Activated CD8-positive, alpha-beta memory T cell treated with anti-CD3 and anti-CD28 coated beads, Interleukin-2, amount 10 ng/mL, durations not matched to agents 7 days and 5 days (primary cell): ENCODE measurements at regions not wholly inside any gene's neighbourhood (a gene's known extent, or its start where the extent isn't known, plus 50 kb on each side); places are given as distances from the start of the nearest gene placed in this dataset.
A peak's percentile ranks its signal among the peaks of the same experiment; 100 is the strongest.

ENCODE experiments used
- ATAC-seq: fragments of 150-1000 bp; cut with Tn5 transposase; one replicate; pipeline ENCODE4 v1.10.0; 2021; ENCODE audit warnings: moderate library complexity
- CTCF ChIA-PET: fragments of 350-600 bp; sonication (Branson Sonifier 250); formaldehyde crosslinking; loops from one replicate; lab custom pipeline; 2021; ENCODE audit warnings: antibody characterized with exemption; lab: Charles Lee
- DNase-seq: peaks from one replicate; pipeline ENCODE4 v3.0.0-alpha.2; 2020
- H3K27ac Mint-ChIP-seq: one replicate; pipeline ENCODE4 v1.8.0; 2021; ENCODE audit warnings: mild to moderate bottlenecking, mixed read lengths
- H3K27me3 Mint-ChIP-seq: one replicate; pipeline ENCODE4 v1.8.0; 2021; ENCODE audit warnings: mixed read lengths
- H3K36me3 Mint-ChIP-seq: one replicate; pipeline ENCODE4 v1.8.0; 2021; ENCODE audit warnings: mild to moderate bottlenecking, mixed read lengths
- H3K4me1 Mint-ChIP-seq: one replicate; pipeline ENCODE4 v1.8.0; 2021; ENCODE audit warnings: mixed read lengths
- H3K4me3 Mint-ChIP-seq: one replicate; pipeline ENCODE4 v1.8.0; 2021; ENCODE audit warnings: mild to moderate bottlenecking, moderate library complexity, mixed read lengths
- H3K9me3 Mint-ChIP-seq: one replicate; pipeline ENCODE4 v1.8.0; 2022; ENCODE audit warnings: low read depth, mixed read lengths

DNA sequence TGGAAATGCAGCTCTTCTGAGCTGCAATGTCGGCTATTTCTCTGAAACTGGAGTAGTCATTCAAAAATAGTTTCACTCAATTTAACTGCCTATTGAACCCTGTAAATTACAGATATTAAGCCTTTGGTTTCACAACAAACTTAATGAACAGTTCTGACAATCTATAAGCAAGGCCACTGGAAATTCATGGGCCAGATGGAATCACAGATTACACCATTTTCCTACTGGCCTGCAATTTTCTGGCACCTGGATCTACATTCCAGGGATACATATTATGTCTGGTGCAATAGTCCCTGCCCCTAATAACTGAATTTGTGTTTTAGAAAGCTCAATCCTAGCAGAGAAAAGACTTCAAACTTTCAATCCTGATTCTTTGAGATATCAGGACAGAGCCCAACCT is 551.7 kb downstream of the RNF144A start:
- no peak for DNase-seq
- peaks cover 21% of the 10 kb centered on the region for H3K36me3 Mint-ChIP-seq
- no peaks in the 10 kb centered on the region for H3K27me3 Mint-ChIP-seq
- no peak for ATAC-seq
- peak overlapping the region; percentile 95 for H3K27ac Mint-ChIP-seq
- H3K4me3 Mint-ChIP-seq: no peak overlapping the region
- CTCF ChIA-PET: interaction anchor here (0.9 to 1.3 kb wide), 3 partner anchors 39 to 56 kb away, joined by 3 to 4 read pairs (median 4); no protein-coding TSS in a partner anchor
- peaks cover 53% of the 10 kb centered on the region for H3K4me1 Mint-ChIP-seq
- H3K9me3 Mint-ChIP-seq: peaks cover 8% of the 10 kb centered on the region

GRCh38 chr2:7471185-7471584 is 554.0 kb downstream of the RNF144A start:
- no peak for ATAC-seq
- Mint-ChIP-seq H3K27me3 (no peaks in the 10 kb centered on the region), H3K27ac (no peak overlapping the region), H3K36me3 (peaks cover 19% of the 10 kb centered on the region), H3K4me1 (peaks cover 54% of the 10 kb centered on the region), H3K9me3 (peaks cover 3% of the 10 kb centered on the region), H3K4me3 (no peak overlapping the region)
- CTCF ChIA-PET: no interaction called here
- DNase-seq: no peak

- Mint-ChIP-seq H3K27me3 (no peaks in the 10 kb centered on the region), H3K9me3 (no peaks in the 10 kb centered on the region), H3K27ac (no peak overlapping the region), H3K4me3 (no peak overlapping the region), H3K4me1 (peaks cover 59% of the 10 kb centered on the region), H3K36me3 (peaks cover 15% of the 10 kb centered on the region)
- DNase-seq (no peak), ATAC-seq (no peak)
- CTCF ChIA-PET: interaction anchor here (1.5 kb wide), 1 partner anchor 12 kb away, joined by 4 read pairs; no protein-coding TSS in a partner anchor
These were observed 555.3 kb downstream of the RNF144A start for GRCh38 chr2:7472465-7472864.

GRCh38 chr2:7473135-7473771 is 556.0 kb downstream of the RNF144A start:
- H3K4me1 Mint-ChIP-seq: peaks cover 56% of the 10 kb centered on the region
- peak overlapping the region; percentile 4 for H3K4me3 Mint-ChIP-seq
- ATAC-seq: no peak
- no peaks in the 10 kb centered on the region for H3K27me3 Mint-ChIP-seq
- peaks cover 9% of the 10 kb centered on the region for H3K36me3 Mint-ChIP-seq
- CTCF ChIA-PET: interaction anchor here (1.4 to 1.7 kb wide), 3 partner anchors 11 to 49 kb away, joined by 3 to 4 read pairs (median 4); no protein-coding TSS in a partner anchor
- no peaks in the 10 kb centered on the region for H3K9me3 Mint-ChIP-seq
- H3K27ac Mint-ChIP-seq: no peak overlapping the region
- no peak for DNase-seq

DNA sequence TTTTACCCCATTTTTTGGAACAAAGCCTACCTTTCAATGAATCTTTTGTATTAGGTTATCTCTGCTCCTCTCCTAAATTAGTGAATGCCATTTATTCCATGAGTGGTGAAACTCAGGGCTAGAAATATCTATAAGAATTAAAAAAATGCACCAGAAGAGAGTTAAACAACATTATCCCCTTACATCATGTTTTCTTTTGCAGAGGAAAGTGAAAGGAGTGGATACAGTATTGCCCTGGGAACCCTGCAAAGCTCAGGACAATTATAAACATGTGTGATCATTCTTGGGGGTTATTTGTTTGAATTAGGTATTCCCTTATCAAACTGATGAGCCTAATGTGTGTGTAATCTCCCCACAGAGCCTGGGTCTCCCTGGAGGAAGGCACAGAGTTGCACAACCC is 559.2 kb downstream of the RNF144A start:
- CTCF ChIA-PET: interaction anchor here (1.3 kb wide), 1 partner anchor 49 kb away, joined by 3 read pairs; no protein-coding TSS in a partner anchor
- peaks cover 1% of the 10 kb centered on the region for H3K9me3 Mint-ChIP-seq
- H3K4me3 Mint-ChIP-seq: no peak overlapping the region
- H3K27me3 Mint-ChIP-seq: no peaks in the 10 kb centered on the region
- H3K36me3 Mint-ChIP-seq: peaks cover 14% of the 10 kb centered on the region
- ATAC-seq (no peak), DNase-seq (no peak)
- H3K27ac Mint-ChIP-seq: no peak overlapping the region
- H3K4me1 Mint-ChIP-seq: peaks cover 35% of the 10 kb centered on the region

DNA sequence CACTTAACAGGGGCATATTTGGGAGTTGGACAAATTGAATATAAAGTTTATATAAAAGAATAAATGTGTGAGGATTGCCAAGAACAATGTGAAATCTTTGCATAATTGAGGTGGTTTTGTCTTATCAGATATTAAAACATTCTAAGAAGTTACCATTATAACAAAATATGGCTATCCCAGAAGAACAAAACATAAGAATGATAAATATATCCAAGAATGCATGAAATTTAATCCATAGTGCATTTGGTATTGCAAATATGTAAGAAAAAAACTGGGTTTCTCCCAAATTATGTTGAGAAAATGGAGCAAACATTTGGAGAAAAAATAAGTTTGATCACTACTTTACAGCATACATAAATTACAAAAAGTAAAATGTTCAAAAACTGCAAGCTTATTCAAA is 562.4 kb downstream of the RNF144A start:
- CTCF ChIA-PET: no interaction called here
- H3K27me3 Mint-ChIP-seq: no peaks in the 10 kb centered on the region
- no peak overlapping the region for H3K27ac Mint-ChIP-seq
- H3K4me1 Mint-ChIP-seq: peaks cover 17% of the 10 kb centered on the region
- H3K4me3 Mint-ChIP-seq: no peak overlapping the region
- DNase-seq: no peak
- H3K36me3 Mint-ChIP-seq: peaks cover 29% of the 10 kb centered on the region
- no peak for ATAC-seq
- H3K9me3 Mint-ChIP-seq: peaks cover 3% of the 10 kb centered on the region

GRCh38 chr2:7480431-7480830 is 563.2 kb downstream of the RNF144A start:
- peaks cover 24% of the 10 kb centered on the region for H3K36me3 Mint-ChIP-seq
- H3K27ac Mint-ChIP-seq: no peak overlapping the region
- no peak for ATAC-seq
- no peak overlapping the region for H3K4me3 Mint-ChIP-seq
- no peak for DNase-seq
- peaks cover 15% of the 10 kb centered on the region for H3K4me1 Mint-ChIP-seq
- peaks cover 3% of the 10 kb centered on the region for H3K9me3 Mint-ChIP-seq
- no peaks in the 10 kb centered on the region for H3K27me3 Mint-ChIP-seq
- CTCF ChIA-PET: no interaction called here

- Mint-ChIP-seq H3K36me3 (peaks cover 20% of the 10 kb centered on the region), H3K9me3 (peaks cover 6% of the 10 kb centered on the region), H3K4me3 (no peak overlapping the region), H3K27me3 (no peaks in the 10 kb centered on the region), H3K4me1 (no peaks in the 10 kb centered on the region), H3K27ac (no peak overlapping the region)
- CTCF ChIA-PET: interaction anchor here (0.6 to 1.8 kb wide), 2 partner anchors 13 to 199 kb away, joined by 6 read pairs; no protein-coding TSS in a partner anchor
- ATAC-seq: no peak
- no peak for DNase-seq
These were observed 573.5 kb downstream of the RNF144A start for GRCh38 chr2:7490672-7491071.

DNA sequence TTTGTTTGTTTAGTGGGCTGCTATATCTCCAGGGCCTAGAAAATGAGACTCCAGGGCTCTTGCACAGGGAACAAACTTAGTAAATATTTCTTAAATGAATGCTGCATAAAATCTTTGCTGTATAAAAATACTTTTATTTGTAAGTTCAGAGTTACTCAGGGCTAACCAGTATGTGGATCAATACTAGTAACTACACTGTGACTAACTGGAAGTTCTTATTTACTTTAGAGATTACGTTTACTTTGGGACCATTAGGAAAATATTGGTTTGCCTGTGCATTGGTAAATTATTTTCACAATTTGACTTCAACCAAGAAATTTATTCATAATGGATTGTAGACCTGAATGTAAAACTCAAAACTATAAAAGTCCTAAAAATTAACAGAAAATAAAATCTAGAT is 575.5 kb downstream of the RNF144A start:
- CTCF ChIA-PET: no interaction called here
- peaks cover 6% of the 10 kb centered on the region for H3K9me3 Mint-ChIP-seq
- peaks cover 12% of the 10 kb centered on the region for H3K4me1 Mint-ChIP-seq
- ATAC-seq (no peak), DNase-seq (no peak)
- no peak overlapping the region for H3K27ac Mint-ChIP-seq
- peaks cover 19% of the 10 kb centered on the region for H3K36me3 Mint-ChIP-seq
- H3K27me3 Mint-ChIP-seq: no peaks in the 10 kb centered on the region
- no peak overlapping the region for H3K4me3 Mint-ChIP-seq

- Mint-ChIP-seq H3K9me3 (peaks cover 6% of the 10 kb centered on the region), H3K36me3 (peaks cover 17% of the 10 kb centered on the region), H3K27me3 (no peaks in the 10 kb centered on the region), H3K4me3 (peak overlapping the region; percentile 15), H3K27ac (peak overlapping the region; percentile 61), H3K4me1 (peaks cover 33% of the 10 kb centered on the region)
- CTCF ChIA-PET: no interaction called here
- DNase-seq: peak; percentile 74
- ATAC-seq: peak; percentile 91
These were observed 580.0 kb downstream of the RNF144A start for GRCh38 chr2:7497178-7497577.

DNA sequence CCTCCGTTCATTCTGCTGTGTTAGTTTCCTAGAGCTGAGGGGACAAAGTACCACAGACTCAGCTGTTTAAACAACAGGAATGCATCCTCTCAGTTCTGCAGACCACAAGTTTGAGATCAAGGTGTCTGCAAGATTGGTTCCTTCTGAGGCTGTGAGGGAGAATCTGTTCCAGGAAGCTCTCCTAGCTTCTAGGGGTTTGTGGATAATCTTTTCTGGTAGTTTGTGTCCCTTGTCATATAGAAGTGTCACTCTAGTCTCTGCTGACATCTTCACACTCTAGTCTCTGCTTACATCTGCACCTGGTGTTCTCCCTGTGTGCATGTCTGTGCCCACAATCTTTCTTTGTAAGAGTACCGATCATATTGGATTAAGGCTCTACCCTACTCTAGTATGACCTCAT is 581.8 kb downstream of the RNF144A start:
- DNase-seq: no peak
- H3K4me3 Mint-ChIP-seq: no peak overlapping the region
- ATAC-seq: no peak
- H3K27ac Mint-ChIP-seq: peak overlapping the region; percentile 22
- H3K27me3 Mint-ChIP-seq: no peaks in the 10 kb centered on the region
- CTCF ChIA-PET: no interaction called here
- H3K9me3 Mint-ChIP-seq: no peaks in the 10 kb centered on the region
- peaks cover 33% of the 10 kb centered on the region for H3K4me1 Mint-ChIP-seq
- H3K36me3 Mint-ChIP-seq: peaks cover 10% of the 10 kb centered on the region

DNA sequence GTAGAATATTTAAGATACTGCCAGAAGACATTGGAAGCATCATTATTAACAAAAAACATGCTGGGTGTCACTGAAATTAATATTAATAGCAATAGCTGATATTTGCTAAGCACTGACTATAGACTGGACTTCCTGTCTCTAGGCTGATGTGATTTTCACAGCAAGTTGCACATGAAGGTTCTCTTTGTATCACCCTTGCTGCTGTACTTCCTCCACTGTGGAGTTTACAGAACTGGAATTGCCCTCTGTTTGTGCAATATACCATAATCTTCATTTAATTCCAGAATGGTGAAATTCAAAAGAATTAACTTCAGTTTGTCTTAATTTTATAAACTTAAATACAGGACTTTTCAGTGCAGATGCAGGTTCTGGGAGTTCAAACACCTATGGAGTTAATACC is 585.1 kb downstream of the RNF144A start:
- peaks cover 25% of the 10 kb centered on the region for H3K4me1 Mint-ChIP-seq
- ATAC-seq: no peak
- no peak overlapping the region for H3K27ac Mint-ChIP-seq
- no peak overlapping the region for H3K4me3 Mint-ChIP-seq
- H3K27me3 Mint-ChIP-seq: no peaks in the 10 kb centered on the region
- peaks cover 5% of the 10 kb centered on the region for H3K36me3 Mint-ChIP-seq
- H3K9me3 Mint-ChIP-seq: peaks cover 2% of the 10 kb centered on the region
- DNase-seq: no peak
- CTCF ChIA-PET: no interaction called here

GRCh38 chr2:7508296-7508943 is 591.2 kb downstream of the RNF144A start:
- DNase-seq (no peak), ATAC-seq (no peak)
- H3K27me3 Mint-ChIP-seq: no peaks in the 10 kb centered on the region
- H3K4me3 Mint-ChIP-seq: no peak overlapping the region
- H3K9me3 Mint-ChIP-seq: peaks cover 4% of the 10 kb centered on the region
- no peak overlapping the region for H3K27ac Mint-ChIP-seq
- peaks cover 22% of the 10 kb centered on the region for H3K36me3 Mint-ChIP-seq
- H3K4me1 Mint-ChIP-seq: peaks cover 10% of the 10 kb centered on the region
- CTCF ChIA-PET: interaction anchor here (0.9 to 1.1 kb wide), 2 partner anchors 10 to 39 kb away, joined by 4 read pairs; no protein-coding TSS in a partner anchor

DNA sequence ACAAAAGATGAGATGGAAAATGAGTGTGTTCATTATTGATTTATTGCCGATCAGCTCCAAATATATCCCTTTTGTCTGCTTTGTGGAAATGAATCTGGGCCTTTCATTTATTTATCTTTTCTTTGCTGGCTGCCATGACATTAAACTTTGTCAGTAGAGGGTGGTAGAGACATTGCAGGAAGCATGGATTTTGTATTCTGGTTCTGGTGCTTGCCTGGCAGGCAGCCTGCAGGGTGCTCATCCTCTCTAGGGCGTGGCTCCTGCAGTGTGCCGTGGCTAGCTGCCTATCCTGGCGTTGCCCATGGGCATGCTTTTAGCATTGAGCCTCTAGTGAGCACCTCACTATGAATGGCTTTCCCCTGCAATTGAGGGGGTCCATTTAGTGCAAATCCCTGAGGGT is 593.1 kb downstream of the RNF144A start:
- ATAC-seq: no peak

More for the DNA sequence above, 593.1 kb downstream of the RNF144A start:
- Mint-ChIP-seq H3K4me1 (peaks cover 22% of the 10 kb centered on the region), H3K36me3 (peaks cover 34% of the 10 kb centered on the region), H3K4me3 (no peak overlapping the region), H3K9me3 (peaks cover 5% of the 10 kb centered on the region), H3K27ac (no peak overlapping the region), H3K27me3 (no peaks in the 10 kb centered on the region)
- CTCF ChIA-PET: interaction anchor here (1.2 to 1.4 kb wide), 2 partner anchors 71 to 81 kb away, joined by 3 to 4 read pairs; no protein-coding TSS in a partner anchor
- no peak for DNase-seq
